Kidney (tissue), 13 donors: ENCODE measurements at regions not wholly inside any gene's neighbourhood (a gene's known extent, or its start where the extent isn't known, plus 50 kb on each side); places are given as distances from the start of the nearest gene placed in this dataset.
"Not testable (repeated sequence)": the region's sequence is repeated elsewhere in the genome, so short reads cannot be mapped to it uniquely, and the experiment has no call there.

Experiments
- DNase-seq, 5 donors: peaks; one replicate each; pipeline ENCODE4 v3.0.0-alpha.2; 2013 to 2020
- FAIRE-seq: peaks from 2 replicates; lab custom pipeline; 2012; peaks lifted over from hg19 to GRCh38; lab: Jason Lieb, UNC
- H3K27ac ChIP-seq, 2 donors: one replicate each; pipeline ENCODE4 v1.7.0; 2013; ENCODE audit warnings: low read depth in 2 of 2, low read length in 2 of 2, inconsistent platforms in 1 of 2
- H3K27me3 ChIP-seq: one replicate; pipeline ENCODE4 v1.7.1; 2013; ENCODE audit warnings: low read length, inconsistent platforms; ENCODE audit not compliant: control insufficient read depth, insufficient read depth
- H3K36me3 ChIP-seq, 3 donors: one replicate each; pipeline versions ENCODE4 v1.7.0 to v1.7.1; 2013; ENCODE audit warnings: low read length in 3 of 3, control low read depth in 1 of 3, inconsistent platforms in 1 of 3; ENCODE audit not compliant: insufficient read depth in 3 of 3, control insufficient read depth in 2 of 3
- H3K4me1 ChIP-seq, 3 donors: one replicate each; pipeline versions ENCODE4 v1.7.0 to v1.7.1; 2013; ENCODE audit warnings: low read length in 3 of 3, inconsistent platforms in 1 of 3, low read depth in 1 of 3; ENCODE audit not compliant: control insufficient read depth in 2 of 3, insufficient read depth in 2 of 3
- H3K4me3 ChIP-seq, 3 donors: one replicate each; pipeline versions ENCODE4 v1.7.0 to v1.8.1; 2013; ENCODE audit warnings: low read length in 3 of 3, control low read depth in 1 of 3, inconsistent platforms in 1 of 3
- H3K9ac ChIP-seq, 3 donors: one replicate each; pipeline versions ENCODE4 v1.7.0 to v1.7.1; 2013; ENCODE audit warnings: low read length in 3 of 3, control low read depth in 1 of 3, inconsistent platforms in 1 of 3
- H3K9me3 ChIP-seq, 3 donors: one replicate each; pipeline versions ENCODE4 v1.7.0 to v1.7.1; 2013; ENCODE audit warnings: low read length in 3 of 3, control low read depth in 1 of 3, inconsistent platforms in 1 of 3; ENCODE audit not compliant: control insufficient read depth in 2 of 3, insufficient read depth in 1 of 3
- CTCF ChIP-seq: IDR thresholded peaks from 3 replicates; pipeline ENCODE4 v1.5.1; 2012; ENCODE audit warnings: mild to moderate bottlenecking, moderate library complexity, borderline replicate concordance; ENCODE audit not compliant: insufficient read depth; ENCODE audit errors: extremely low read depth
- intact Hi-C: fragments of 100-400 bp; cut with DNase I; formaldehyde crosslinking; loops from one replicate; pipeline ENCODE4 v1.11.1; 2022
- donor health status: control.
- donor health status: control.
- donor health status: control.
- donor health status: control.
- donor health status: control.
- donor health status: DM: yes; HTN: yes; CAD: no.
- donor health status: Normal renal cell carcinoma (clear cell type).

- no peak overlapping the region for H3K4me3 ChIP-seq
- no peak for FAIRE-seq
- TF ChIP-seq CTCF, result no peak
- intact Hi-C loops, result no loop called here
- H3K27ac ChIP-seq, result no peak overlapping the region
- no peaks in the 10 kb centered on the region for H3K27me3 ChIP-seq
- no peak for DNase-seq
- H3K4me1 ChIP-seq, result no peaks in the 10 kb centered on the region
- H3K9ac ChIP-seq, result no peak overlapping the region
- no peaks in the 10 kb centered on the region for H3K9me3 ChIP-seq
- H3K36me3 ChIP-seq, result no peaks in the 10 kb centered on the region
Observed at GRCh38 chr4:37749398-37749988, 63.3 kb upstream of the RELL1 start.

- Histone ChIP-seq H3K27ac (no peak overlapping the region), H3K4me1 (no peaks in the 10 kb centered on the region), H3K36me3 (no peaks in the 10 kb centered on the region), H3K4me3 (no peak overlapping the region), H3K27me3 (no peaks in the 10 kb centered on the region), H3K9me3 (no peaks in the 10 kb centered on the region), H3K9ac (no peak overlapping the region)
- no peak for FAIRE-seq
- no peak for TF ChIP-seq CTCF
- intact Hi-C loops, result no loop called here
- DNase-seq, result peak in 1 of 5 donors; percentile 32
Observed at GRCh38 chr4:37748485-37748884, 62.3 kb upstream of the RELL1 start.

- Histone ChIP-seq H3K36me3 (no peaks in the 10 kb centered on the region), H3K4me1 (no peaks in the 10 kb centered on the region), H3K9ac (no peak overlapping the region), H3K4me3 (no peak overlapping the region), H3K27ac (no peak overlapping the region), H3K27me3 (no peaks in the 10 kb centered on the region), H3K9me3 (no peaks in the 10 kb centered on the region)
- intact Hi-C loops, result no loop called here
- no peak for DNase-seq
- TF ChIP-seq CTCF, result no peak
- FAIRE-seq, result no peak
Observed at GRCh38 chr4:37747772-37748330, 61.7 kb upstream of the RELL1 start.

GRCh38 chr4:37746852-37747251 lies 60.7 kb upstream of the RELL1 start:
- H3K9me3 ChIP-seq, DNase-seq, intact Hi-C loops, H3K36me3 ChIP-seq, FAIRE-seq, H3K9ac ChIP-seq, H3K27ac ChIP-seq, H3K4me3 ChIP-seq, H3K27me3 ChIP-seq, H3K4me1 ChIP-seq: not testable (repeated sequence)
